Gastroesophageal sphincter (tissue), 4 donors: ENCODE measurements at regions not wholly inside any gene's neighbourhood (a gene's known extent, or its start where the extent isn't known, plus 50 kb on each side); places are given as distances from the start of the nearest gene placed in this dataset.

ENCODE experiments used
- ATAC-seq: fragments of 150-250 bp; one replicate; pipeline ENCODE4 v1.9.1; 2016; ENCODE audit warnings: mild to moderate bottlenecking, moderate library complexity
- H3K27ac ChIP-seq, 4 donors: fragments of 200-600 bp; sonication (generic) in 3 of 4; 1 replicate in 3 of 4; 2 replicates in 1 of 4; pipeline ENCODE4 v1.5.1; 2016 to 2019
- H3K27me3 ChIP-seq: fragments of 200-600 bp; sonication (generic); one replicate; pipeline ENCODE4 v1.5.1; 2019
- H3K36me3 ChIP-seq, 2 donors: fragments of 200-600 bp; sonication (generic); one replicate each; pipeline ENCODE4 v1.5.1; 2019; ENCODE audit warnings: control low read depth in 1 of 2
- H3K4me1 ChIP-seq, 3 donors: fragments of 200-600 bp; sonication (generic); 1 replicate in 2 of 3; 2 replicates in 1 of 3; pipeline ENCODE4 v1.5.1; 2016 to 2019; ENCODE audit warnings: control low read depth in 2 of 3
- H3K4me3 ChIP-seq, 2 donors: fragments of 200-600 bp; sonication (generic); one replicate each; pipeline ENCODE4 v1.5.1; 2019; ENCODE audit warnings: mild to moderate bottlenecking in 1 of 2, moderate library complexity in 1 of 2
- H3K9me3 ChIP-seq, 3 donors: fragments of 200-600 bp; sonication (generic); one replicate each; pipeline ENCODE4 v1.5.1; 2017 to 2019; ENCODE audit warnings: control low read depth in 2 of 3
- EP300 ChIP-seq: sonication (generic); formaldehyde crosslinking; IDR thresholded peaks from one replicate; pipeline ENCODE4 v1.6.1; 2017; ENCODE audit warnings: antibody characterized with exemption, mild to moderate bottlenecking
- POLR2A ChIP-seq, 2 donors: fragments of 450-650 bp; IDR thresholded peaks; one replicate each; pipeline ENCODE4 v1.6.1; 2017; ENCODE audit warnings: antibody characterized with exemption in 2 of 2, mild to moderate bottlenecking in 2 of 2, moderate library complexity in 1 of 2
- POLR2AphosphoS5 ChIP-seq: sonication (generic); formaldehyde crosslinking; IDR thresholded peaks from one replicate; pipeline ENCODE4 v1.6.1; 2017; ENCODE audit warnings: antibody characterized with exemption
- WGBS, 2 donors: methylation state at CpG; one replicate each; pipeline ENCODE4 v1.1.5; 2018; ENCODE audit warnings: low coverage in 1 of 2; 5-methylcytosine and 5-hydroxymethylcytosine counted together
- TF ChIP-seq, protein P1 (sequence below), 4 experiments: fragments of 200-600 bp in 2 of 4; fragments of 450-650 bp in 2 of 4; sonication (generic) in 1 of 4; IDR thresholded peaks; one replicate each; pipeline ENCODE4 v1.5.1; 2017 to 2019; ENCODE audit warnings: antibody characterized with exemption in 4 of 4, mild to moderate bottlenecking in 2 of 4, moderate library complexity in 2 of 4

DNA sequence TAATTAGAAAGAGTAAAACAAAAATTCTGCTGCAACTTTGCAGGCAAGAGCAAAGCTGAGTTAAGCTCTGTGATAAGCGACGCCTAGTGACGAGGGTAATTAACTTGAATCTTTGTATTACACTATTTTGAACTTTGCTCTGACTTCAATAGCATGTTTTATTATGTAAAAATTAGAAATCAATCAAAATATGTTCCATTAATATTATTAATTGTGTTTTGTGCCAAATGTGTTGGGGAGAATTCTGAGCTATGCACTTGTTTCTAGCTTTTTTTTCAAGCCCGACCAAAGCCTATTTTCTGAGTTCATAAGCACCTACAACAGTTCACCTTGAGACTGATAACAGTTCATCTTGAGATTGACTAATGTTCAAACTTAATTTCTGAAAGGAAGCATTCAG lies 90.1 kb upstream of the PDE3A start:
- Histone ChIP-seq H3K27me3 (no peaks in the 10 kb centered on the region), H3K4me3 (no peak overlapping the region), H3K9me3 (no peaks in the 10 kb centered on the region), H3K27ac (no peak overlapping the region), H3K4me1 (peaks cover 0 to 32% (median 11%) of the 10 kb centered on the region in 3 donors), H3K36me3 (no peaks in the 10 kb centered on the region)
- WGBS, 2 donors = 93 to 95% methylated on average over 4 of the region's 4 CpGs
- TF ChIP-seq, protein P1, sequence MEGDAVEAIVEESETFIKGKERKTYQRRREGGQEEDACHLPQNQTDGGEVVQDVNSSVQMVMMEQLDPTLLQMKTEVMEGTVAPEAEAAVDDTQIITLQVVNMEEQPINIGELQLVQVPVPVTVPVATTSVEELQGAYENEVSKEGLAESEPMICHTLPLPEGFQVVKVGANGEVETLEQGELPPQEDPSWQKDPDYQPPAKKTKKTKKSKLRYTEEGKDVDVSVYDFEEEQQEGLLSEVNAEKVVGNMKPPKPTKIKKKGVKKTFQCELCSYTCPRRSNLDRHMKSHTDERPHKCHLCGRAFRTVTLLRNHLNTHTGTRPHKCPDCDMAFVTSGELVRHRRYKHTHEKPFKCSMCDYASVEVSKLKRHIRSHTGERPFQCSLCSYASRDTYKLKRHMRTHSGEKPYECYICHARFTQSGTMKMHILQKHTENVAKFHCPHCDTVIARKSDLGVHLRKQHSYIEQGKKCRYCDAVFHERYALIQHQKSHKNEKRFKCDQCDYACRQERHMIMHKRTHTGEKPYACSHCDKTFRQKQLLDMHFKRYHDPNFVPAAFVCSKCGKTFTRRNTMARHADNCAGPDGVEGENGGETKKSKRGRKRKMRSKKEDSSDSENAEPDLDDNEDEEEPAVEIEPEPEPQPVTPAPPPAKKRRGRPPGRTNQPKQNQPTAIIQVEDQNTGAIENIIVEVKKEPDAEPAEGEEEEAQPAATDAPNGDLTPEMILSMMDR (IDR thresholded peaks at IDR 0.05) = no peak
- no peak for TF ChIP-seq EP300
- TF ChIP-seq POLR2A (IDR thresholded peaks at IDR 0.05) = no peak
- no peak for TF ChIP-seq POLR2AphosphoS5
- no peak for ATAC-seq

DNA sequence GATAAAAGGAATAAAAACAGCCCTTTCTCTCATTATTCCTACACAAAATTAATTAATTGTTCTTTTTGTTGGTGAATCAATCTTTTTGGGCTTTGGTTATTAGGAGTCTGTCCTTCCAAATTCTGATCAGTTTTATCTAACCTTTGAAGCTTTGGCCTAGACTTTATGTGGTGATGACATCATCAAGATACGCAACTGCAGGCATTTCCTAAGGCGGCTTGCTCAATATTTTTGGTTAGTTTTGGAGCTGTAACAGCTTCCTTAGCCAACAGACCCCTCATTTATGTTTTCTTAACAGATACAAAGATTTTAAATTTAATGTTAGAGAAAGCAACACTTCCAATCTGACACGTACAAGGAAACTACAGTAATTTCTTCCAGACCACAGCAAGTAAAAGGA lies 87.8 kb upstream of the PDE3A start:
- H3K9me3 ChIP-seq = no peaks in the 10 kb centered on the region
- H3K27me3 ChIP-seq = no peaks in the 10 kb centered on the region
- no peak overlapping the region for H3K27ac ChIP-seq
- ATAC-seq = no peak
- H3K36me3 ChIP-seq = no peaks in the 10 kb centered on the region
- H3K4me1 ChIP-seq = peaks cover 0 to 9% (median 6%) of the 10 kb centered on the region in 3 donors
- 85 to 88% methylated on average over 2 to 3 of the region's 3 CpGs for WGBS, 2 donors
- TF ChIP-seq EP300 (no peak), POLR2A (IDR thresholded peaks at IDR 0.05) (no peak), POLR2AphosphoS5 (no peak)
- TF ChIP-seq, protein P1 (IDR thresholded peaks at IDR 0.05) = no peak
- no peak overlapping the region for H3K4me3 ChIP-seq

DNA sequence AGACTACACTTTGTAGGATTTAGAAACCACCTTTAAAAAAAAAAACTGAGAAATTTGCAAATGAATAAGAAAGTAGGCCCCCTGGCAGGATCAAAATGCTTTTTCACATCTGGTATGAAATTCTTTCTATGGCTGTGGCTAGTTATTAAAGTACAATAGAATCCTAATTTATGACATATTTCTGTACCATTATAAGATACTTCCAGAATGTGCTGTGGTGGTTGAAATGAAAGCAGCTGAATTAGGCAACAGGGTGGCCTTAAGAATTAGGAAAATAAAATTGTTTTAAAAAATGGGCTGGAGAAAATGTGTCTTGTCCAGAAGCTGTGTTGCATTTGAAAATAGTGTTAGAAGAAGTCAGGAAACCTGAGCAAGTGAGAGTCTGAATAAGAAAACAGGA lies 85.9 kb upstream of the PDE3A start:
- no peak for ATAC-seq

DNA sequence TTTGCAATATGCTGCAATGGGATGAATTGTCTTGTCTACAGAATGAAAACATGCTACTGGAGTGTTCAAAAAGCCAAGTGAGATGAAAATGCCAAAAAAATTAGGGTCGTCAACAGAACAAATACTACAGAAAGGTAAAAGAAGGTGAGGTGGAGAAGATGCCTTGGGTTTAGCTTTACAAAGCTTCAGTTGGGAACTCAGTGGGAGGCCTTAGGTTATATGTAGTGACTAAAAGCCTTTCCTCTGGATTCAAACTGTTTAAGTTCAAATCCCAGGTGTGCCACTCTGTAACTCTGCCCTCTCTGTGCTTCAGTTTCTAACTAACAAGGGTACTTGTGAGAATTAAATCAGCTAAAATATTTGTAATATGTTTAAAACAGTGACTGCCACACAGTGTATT lies 84.9 kb upstream of the PDE3A start:
- 89 to 92% methylated on average over 1 of the region's 1 CpG for WGBS, 2 donors
- TF ChIP-seq POLR2A (IDR thresholded peaks at IDR 0.05) (no peak), POLR2AphosphoS5 (no peak), EP300 (no peak)
- TF ChIP-seq, protein P1 (IDR thresholded peaks at IDR 0.05) = no peak
- no peaks in the 10 kb centered on the region for H3K9me3 ChIP-seq
- no peaks in the 10 kb centered on the region for H3K27me3 ChIP-seq
- no peaks in the 10 kb centered on the region for H3K36me3 ChIP-seq
- ATAC-seq = no peak
- H3K27ac ChIP-seq = no peak overlapping the region
- H3K4me3 ChIP-seq = no peak overlapping the region
- peaks cover 0 to 9% (median 6%) of the 10 kb centered on the region in 3 donors for H3K4me1 ChIP-seq

More for the DNA sequence above, 85.9 kb upstream of the PDE3A start:
- Histone ChIP-seq H3K36me3 (no peaks in the 10 kb centered on the region), H3K9me3 (no peaks in the 10 kb centered on the region), H3K27me3 (no peaks in the 10 kb centered on the region), H3K27ac (peak overlapping the region in 1 of 4 donors; percentile 16), H3K4me1 (peaks cover 0 to 9% (median 6%) of the 10 kb centered on the region in 3 donors), H3K4me3 (no peak overlapping the region)
- TF ChIP-seq POLR2AphosphoS5 = no peak
- TF ChIP-seq, protein P1 (IDR thresholded peaks at IDR 0.05) = no peak

DNA sequence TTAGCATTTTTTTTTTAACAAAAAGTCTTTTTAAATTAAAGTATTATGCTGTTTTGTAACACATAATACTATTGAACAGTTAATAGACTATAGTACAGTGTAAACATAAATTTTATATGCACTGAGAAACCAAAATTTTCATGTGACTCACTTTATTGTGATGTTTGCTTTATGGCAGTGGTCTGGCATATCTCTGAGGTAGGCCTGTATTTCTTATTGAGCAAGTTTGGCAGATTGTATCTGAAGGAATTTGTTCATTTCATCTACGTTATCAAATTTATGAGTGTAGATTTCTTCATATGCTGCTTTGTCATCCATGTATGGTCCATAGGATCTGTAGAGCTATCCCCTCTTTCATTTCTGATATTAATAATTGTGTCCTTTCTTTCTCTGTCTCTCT lies 78.8 kb upstream of the PDE3A start:
- H3K27ac ChIP-seq = no peak overlapping the region
- H3K36me3 ChIP-seq = no peaks in the 10 kb centered on the region
- WGBS, 2 donors = 82 to 90% methylated on average over 1 of the region's 1 CpG
- no peak for TF ChIP-seq POLR2A (IDR thresholded peaks at IDR 0.05)
- TF ChIP-seq, protein P1 (IDR thresholded peaks at IDR 0.05) = no peak
- TF ChIP-seq EP300 = no peak
- TF ChIP-seq POLR2AphosphoS5 = no peak
- no peak for ATAC-seq
- no peaks in the 10 kb centered on the region for H3K27me3 ChIP-seq
- no peaks in the 10 kb centered on the region for H3K9me3 ChIP-seq
- no peak overlapping the region for H3K4me3 ChIP-seq
- no peaks in the 10 kb centered on the region for H3K4me1 ChIP-seq
